Activated naive CD8-positive, alpha-beta T cell (primary cell): ENCODE measurements at regions not wholly inside any gene's neighbourhood (a gene's known extent, or its start where the extent isn't known, plus 50 kb on each side); places are given as distances from the start of the nearest gene placed in this dataset.

Experiments
- H3K27ac Mint-ChIP-seq: one replicate; pipeline ENCODE4 v1.8.0; 2021; ENCODE audit warnings: mixed read lengths
- H3K27me3 Mint-ChIP-seq: one replicate; pipeline ENCODE4 v1.8.0; 2021; ENCODE audit warnings: mixed read lengths
- H3K36me3 Mint-ChIP-seq: one replicate; pipeline ENCODE4 v1.8.0; 2021; ENCODE audit warnings: mixed read lengths
- H3K4me1 Mint-ChIP-seq: one replicate; pipeline ENCODE4 v1.8.0; 2021; ENCODE audit warnings: low read depth, mixed read lengths
- H3K4me3 Mint-ChIP-seq: one replicate; pipeline ENCODE4 v1.8.0; 2021; ENCODE audit warnings: mild to moderate bottlenecking, mixed read lengths
- H3K9me3 Mint-ChIP-seq: one replicate; pipeline ENCODE4 v1.8.0; 2021; ENCODE audit warnings: low read depth, mixed read lengths

GRCh38 chr6:138716971-138717665 is 56.5 kb upstream of the CCDC28A start:
- Mint-ChIP-seq H3K27ac (no peak overlapping the region), H3K9me3 (peaks cover 18% of the 10 kb centered on the region), H3K36me3 (peaks cover 12% of the 10 kb centered on the region), H3K4me3 (no peak overlapping the region), H3K4me1 (no peaks in the 10 kb centered on the region), H3K27me3 (peaks cover 10% of the 10 kb centered on the region)

- H3K4me1 Mint-ChIP-seq: no peaks in the 10 kb centered on the region
- no peak overlapping the region for H3K4me3 Mint-ChIP-seq
- no peak overlapping the region for H3K27ac Mint-ChIP-seq
- peaks cover 6% of the 10 kb centered on the region for H3K36me3 Mint-ChIP-seq
- H3K27me3 Mint-ChIP-seq: peaks cover 12% of the 10 kb centered on the region
- H3K9me3 Mint-ChIP-seq: peaks cover 11% of the 10 kb centered on the region
These were observed 54.4 kb upstream of the CCDC28A start for GRCh38 chr6:138719011-138719635.

- H3K27ac Mint-ChIP-seq: no peak overlapping the region
- peaks cover 6% of the 10 kb centered on the region for H3K36me3 Mint-ChIP-seq
- peaks cover 12% of the 10 kb centered on the region for H3K27me3 Mint-ChIP-seq
- H3K4me3 Mint-ChIP-seq: no peak overlapping the region
- no peaks in the 10 kb centered on the region for H3K4me1 Mint-ChIP-seq
- peaks cover 11% of the 10 kb centered on the region for H3K9me3 Mint-ChIP-seq
These were observed 53.8 kb upstream of the CCDC28A start for GRCh38 chr6:138719744-138720143.

GRCh38 chr6:138722425-138723371 is 50.9 kb upstream of the CCDC28A start:
- Mint-ChIP-seq H3K4me1 (no peaks in the 10 kb centered on the region), H3K27me3 (peaks cover 3% of the 10 kb centered on the region), H3K9me3 (no peaks in the 10 kb centered on the region), H3K4me3 (no peak overlapping the region), H3K27ac (no peak overlapping the region), H3K36me3 (no peaks in the 10 kb centered on the region)
